B cell (primary cell): ENCODE measurements at regions not wholly inside any gene's neighbourhood (a gene's known extent, or its start where the extent isn't known, plus 50 kb on each side); places are given as distances from the start of the nearest gene placed in this dataset.

Source experiments
- ATAC-seq: fragments of 200-7000 bp; cut with Tn5 transposase; one replicate; pipeline ENCODE4 v1.10.0; 2021; ENCODE audit warnings: low read depth, mild to moderate bottlenecking, moderate number of reproducible peaks, moderate library complexity
- CTCF ChIA-PET: fragments of 350-600 bp; sonication (Branson Sonifier 250); formaldehyde crosslinking; loops from one replicate; lab custom pipeline; 2021; ENCODE audit warnings: antibody characterized with exemption, inconsistent platforms; lab: Charles Lee
- POLR2A ChIA-PET: fragments of 350-600 bp; sonication (Branson Sonifier 250); formaldehyde crosslinking; loops from one replicate; lab custom pipeline; 2021; ENCODE audit warnings: antibody characterized with exemption; lab: Charles Lee
- DNase-seq: peaks from one replicate; pipeline ENCODE4 v3.0.0; 2013
- H2AFZ ChIP-seq: 2 replicates; pipeline ENCODE4 v1.6.1; 2012; ENCODE audit warnings: mild to moderate bottlenecking, low read depth, low read length; ENCODE audit not compliant: insufficient read depth, poor library complexity, severe bottlenecking
- H3K27ac ChIP-seq, 2 donors: 1 replicate in 1 of 2; 2 replicates in 1 of 2; pipeline ENCODE4 v1.5.1; 2012 to 2013; ENCODE audit warnings: low read length in 2 of 2, mild to moderate bottlenecking in 2 of 2, moderate library complexity in 1 of 2
- H3K27me3 ChIP-seq, 4 experiments: fragments of 200-600 bp in 1 of 4; sonication (generic) in 1 of 4; replicated peaks in 1 of 4; 1 replicate in 2 of 4; 2 replicates in 2 of 4; pipeline versions ENCODE4 v1.6.1 to v1.7.0; 2013 to 2016; ENCODE audit warnings: low read length in 3 of 4, mild to moderate bottlenecking in 2 of 4, mixed read lengths in 1 of 4, moderate library complexity in 1 of 4; ENCODE audit not compliant: insufficient read depth in 4 of 4, control insufficient read depth in 3 of 4; ENCODE audit errors: control extremely low read depth in 1 of 4
- H3K36me3 ChIP-seq, 2 experiments: replicated peaks in 1 of 2; 1 replicate in 1 of 2; 2 replicates in 1 of 2; pipeline versions ENCODE4 v1.6.1 to v1.7.1; 2013; ENCODE audit warnings: low read length in 1 of 2; ENCODE audit not compliant: insufficient read depth in 2 of 2, control insufficient read depth in 1 of 2; ENCODE audit errors: control extremely low read depth in 1 of 2, extremely low read depth in 1 of 2
- H3K4me1 ChIP-seq, 2 donors: fragments of 200-600 bp in 1 of 2; sonication (generic) in 1 of 2; 1 replicate in 1 of 2; 2 replicates in 1 of 2; pipeline versions ENCODE4 v1.5.1 to v1.6.1; 2013 to 2017; ENCODE audit warnings: low read length in 2 of 2; ENCODE audit not compliant: control insufficient read depth in 2 of 2, insufficient read depth in 2 of 2
- H3K4me2 ChIP-seq: replicated peaks from 2 replicates; pipeline ENCODE3; 2012; ENCODE audit warnings: mild to moderate bottlenecking, low read depth, low read length; ENCODE audit not compliant: poor library complexity, severe bottlenecking
- H3K4me3 ChIP-seq, 5 experiments: fragments of 200-600 bp in 1 of 5; sonication (generic) in 1 of 5; 1 replicate in 3 of 5; 2 replicates in 2 of 5; pipeline versions ENCODE4 v1.5.1 to v1.7.0; 2011 to 2016; ENCODE audit warnings: low read length in 4 of 5, mild to moderate bottlenecking in 4 of 5, low read depth in 2 of 5, control low read depth in 1 of 5, moderate library complexity in 1 of 5; ENCODE audit not compliant: insufficient read depth in 1 of 5; ENCODE audit errors: control extremely low read depth in 1 of 5, extremely low read depth in 1 of 5
- H3K79me2 ChIP-seq: fragments of 200-600 bp; sonication (generic); one replicate; pipeline ENCODE4 v1.6.0; 2016; ENCODE audit warnings: low read length; ENCODE audit not compliant: control insufficient read depth, insufficient read depth
- H3K9ac ChIP-seq: fragments of 200-600 bp; sonication (generic); 2 replicates; pipeline ENCODE4 v1.6.1; 2017; ENCODE audit warnings: mild to moderate bottlenecking, low read length, moderate library complexity
- H3K9me3 ChIP-seq, 3 donors: one replicate each; pipeline versions ENCODE4 v1.6.1 to v1.7.1; 2013; ENCODE audit warnings: low read length in 2 of 3; ENCODE audit not compliant: control insufficient read depth in 2 of 3, insufficient read depth in 1 of 3; ENCODE audit errors: control extremely low read depth in 1 of 3
- H4K20me1 ChIP-seq: 2 replicates; pipeline ENCODE4 v1.6.0; 2012; ENCODE audit warnings: mild to moderate bottlenecking, low read length; ENCODE audit not compliant: insufficient read depth, control insufficient read depth, poor library complexity, severe bottlenecking
- H3K27ac Mint-ChIP-seq: one replicate; pipeline ENCODE4 v1.8.0; 2021; ENCODE audit warnings: mixed read lengths
- H3K27me3 Mint-ChIP-seq: one replicate; pipeline ENCODE4 v1.8.0; 2021; ENCODE audit warnings: mixed read lengths
- H3K4me1 Mint-ChIP-seq: one replicate; pipeline ENCODE4 v1.8.0; 2021; ENCODE audit warnings: mixed read lengths
- H3K4me3 Mint-ChIP-seq: one replicate; pipeline ENCODE4 v1.8.0; 2021; ENCODE audit warnings: mixed read lengths
- H3K9me3 Mint-ChIP-seq: one replicate; pipeline ENCODE4 v1.8.0; 2022; ENCODE audit warnings: mixed read lengths; ENCODE audit not compliant: insufficient read depth
- EZH2 ChIP-seq: IDR thresholded peaks from 2 replicates; pipeline ENCODE4 v1.6.1; 2012; ENCODE audit warnings: borderline replicate concordance, low read depth, mild to moderate bottlenecking, moderate library complexity, low read length; ENCODE audit not compliant: insufficient read depth, poor library complexity, severe bottlenecking
- WGBS: methylation state at CpG from one replicate; pipeline ENCODE4 v1.1.5; 2013; ENCODE audit warnings: missing lambda C conversion rate; ENCODE audit not compliant: insufficient coverage; 5-methylcytosine and 5-hydroxymethylcytosine counted together
- intact Hi-C: fragments of 100-400 bp; cut with micrococcal nuclease; formaldehyde crosslinking; loops from one replicate; pipeline ENCODE4 v1.10.0; 2022
- TF ChIP-seq, protein P1 (sequence below): fragments of 200-600 bp; IDR thresholded peaks from one replicate; pipeline ENCODE4 v1.8.0; 2022; ENCODE audit warnings: antibody characterized with exemption, mild to moderate bottlenecking

GRCh38 chr9:115208501-115208900 lies 90.5 kb upstream of the TNC start:
- no peaks in the 10 kb centered on the region for H3K79me2 ChIP-seq
- Mint-ChIP-seq H3K4me3 (no peak overlapping the region), H3K9me3 (no peaks in the 10 kb centered on the region), H3K27me3 (no peaks in the 10 kb centered on the region), H3K4me1 (peaks cover 50% of the 10 kb centered on the region), H3K27ac (no peak overlapping the region)
- ATAC-seq = no peak
- CTCF ChIA-PET = no interaction called here
- H3K4me2 ChIP-seq = no peak overlapping the region
- POLR2A ChIA-PET = no interaction called here
- no peak for DNase-seq
- no peak overlapping the region for H3K27ac ChIP-seq
- TF ChIP-seq, protein P1, sequence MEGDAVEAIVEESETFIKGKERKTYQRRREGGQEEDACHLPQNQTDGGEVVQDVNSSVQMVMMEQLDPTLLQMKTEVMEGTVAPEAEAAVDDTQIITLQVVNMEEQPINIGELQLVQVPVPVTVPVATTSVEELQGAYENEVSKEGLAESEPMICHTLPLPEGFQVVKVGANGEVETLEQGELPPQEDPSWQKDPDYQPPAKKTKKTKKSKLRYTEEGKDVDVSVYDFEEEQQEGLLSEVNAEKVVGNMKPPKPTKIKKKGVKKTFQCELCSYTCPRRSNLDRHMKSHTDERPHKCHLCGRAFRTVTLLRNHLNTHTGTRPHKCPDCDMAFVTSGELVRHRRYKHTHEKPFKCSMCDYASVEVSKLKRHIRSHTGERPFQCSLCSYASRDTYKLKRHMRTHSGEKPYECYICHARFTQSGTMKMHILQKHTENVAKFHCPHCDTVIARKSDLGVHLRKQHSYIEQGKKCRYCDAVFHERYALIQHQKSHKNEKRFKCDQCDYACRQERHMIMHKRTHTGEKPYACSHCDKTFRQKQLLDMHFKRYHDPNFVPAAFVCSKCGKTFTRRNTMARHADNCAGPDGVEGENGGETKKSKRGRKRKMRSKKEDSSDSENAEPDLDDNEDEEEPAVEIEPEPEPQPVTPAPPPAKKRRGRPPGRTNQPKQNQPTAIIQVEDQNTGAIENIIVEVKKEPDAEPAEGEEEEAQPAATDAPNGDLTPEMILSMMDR = no peak
- TF ChIP-seq EZH2 = no peak
- H3K9ac ChIP-seq = no peak overlapping the region
- peaks cover 0 to 18% of the 10 kb centered on the region in 2 donors for H3K4me1 ChIP-seq
- H4K20me1 ChIP-seq = no peaks in the 10 kb centered on the region
- no peak overlapping the region for H3K4me3 ChIP-seq
- no peaks in the 10 kb centered on the region for H3K36me3 ChIP-seq
- H3K27me3 ChIP-seq = no peaks in the 10 kb centered on the region
- intact Hi-C loops = no loop called here
- no peaks in the 10 kb centered on the region for H3K9me3 ChIP-seq
- no peak overlapping the region for H2AFZ ChIP-seq

- Mint-ChIP-seq H3K4me3 (no peak overlapping the region), H3K27me3 (no peaks in the 10 kb centered on the region), H3K4me1 (peaks cover 52% of the 10 kb centered on the region), H3K27ac (no peak overlapping the region), H3K9me3 (no peaks in the 10 kb centered on the region)
- Histone ChIP-seq H3K27me3 (no peaks in the 10 kb centered on the region), H3K36me3 (no peaks in the 10 kb centered on the region), H3K79me2 (no peaks in the 10 kb centered on the region), H4K20me1 (no peaks in the 10 kb centered on the region), H3K9ac (no peak overlapping the region), H3K4me3 (no peak overlapping the region), H2AFZ (no peak overlapping the region), H3K4me1 (peaks cover 0 to 18% of the 10 kb centered on the region in 2 donors), H3K27ac (no peak overlapping the region), H3K9me3 (no peaks in the 10 kb centered on the region), H3K4me2 (no peak overlapping the region)
- intact Hi-C loops = no loop called here
- CTCF ChIA-PET = no interaction called here
- WGBS = no CpG with 5 or more reads among the region's 2 CpGs
- DNase-seq = no peak
- no peak for TF ChIP-seq EZH2
- TF ChIP-seq, protein P1 = no peak
- POLR2A ChIA-PET = no interaction called here
- no peak for ATAC-seq
These were observed 91.8 kb upstream of the TNC start for GRCh38 chr9:115209601-115210306.
